IMR-90 (cell line): ENCODE measurements at regions not wholly inside any gene's neighbourhood (a gene's known extent, or its start where the extent isn't known, plus 50 kb on each side); places are given as distances from the start of the nearest gene placed in this dataset.

ENCODE experiments used
- BHLHE40 ChIP-seq: fragments of 150-350 bp; IDR thresholded peaks from 2 replicates; pipeline ENCODE4 v1.6.1; 2016; ENCODE audit warnings: mild to moderate bottlenecking, low read depth, low read length
- POLR2A ChIP-seq: IDR thresholded peaks from 2 replicates; pipeline ENCODE4 v1.6.1; 2012; ENCODE audit warnings: mild to moderate bottlenecking, low read depth, low read length
- RAD21 ChIP-seq: IDR thresholded peaks from 2 replicates; pipeline ENCODE4 v1.6.1; 2012; ENCODE audit warnings: low read length, improper control_type of control experiment
- RFX5 ChIP-seq: IDR thresholded peaks from 2 replicates; pipeline ENCODE4 v1.8.0; 2012; ENCODE audit warnings: low read depth, mild to moderate bottlenecking, low read length, moderate library complexity
- TF ChIP-seq, protein P1 (sequence below): conservative IDR thresholded peaks from 2 replicates; pipeline ENCODE4 v1.5.1; 2012; ENCODE audit warnings: mild to moderate bottlenecking, low read depth, low read length, improper control_type of control experiment

DNA sequence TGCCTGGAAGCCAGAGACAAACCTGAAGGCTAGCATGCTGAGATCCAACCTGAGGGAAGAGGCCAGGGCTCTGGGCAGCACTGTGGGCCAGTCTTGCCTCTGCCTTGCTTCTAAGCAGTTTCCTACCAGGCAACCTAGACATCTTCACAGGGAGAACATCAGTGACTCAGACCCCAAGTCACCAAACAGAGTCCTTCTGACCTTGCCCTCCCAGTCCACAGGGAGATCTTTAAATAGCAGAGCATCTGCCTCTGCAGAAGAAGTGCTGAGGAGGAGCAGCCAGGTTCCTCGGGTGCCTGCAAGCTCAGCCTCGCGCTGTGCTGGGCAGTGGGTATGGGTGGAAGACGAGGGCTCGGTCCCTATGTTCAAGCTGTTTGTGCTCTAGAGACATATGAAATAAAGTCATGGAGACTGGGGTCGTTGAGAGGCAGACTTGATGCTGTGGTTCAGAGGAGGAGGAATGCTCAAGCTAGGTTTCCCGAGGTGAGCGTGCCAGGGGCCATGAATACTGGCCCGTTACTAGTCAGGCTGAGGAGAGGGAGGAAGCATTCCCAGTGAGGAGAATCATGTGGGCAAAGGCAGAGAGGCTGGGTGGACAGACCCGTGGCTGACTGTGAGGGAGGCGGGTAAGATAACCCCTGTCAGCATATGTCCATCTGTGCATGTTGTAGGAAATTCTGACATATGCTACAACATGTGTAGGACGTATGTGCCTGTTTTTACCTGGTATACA is 66.5 kb downstream of the BOLA3 start:
- TF ChIP-seq POLR2A (no peak), BHLHE40 (no peak), RFX5 (no peak), RAD21 (no peak)
- TF ChIP-seq, protein P1, sequence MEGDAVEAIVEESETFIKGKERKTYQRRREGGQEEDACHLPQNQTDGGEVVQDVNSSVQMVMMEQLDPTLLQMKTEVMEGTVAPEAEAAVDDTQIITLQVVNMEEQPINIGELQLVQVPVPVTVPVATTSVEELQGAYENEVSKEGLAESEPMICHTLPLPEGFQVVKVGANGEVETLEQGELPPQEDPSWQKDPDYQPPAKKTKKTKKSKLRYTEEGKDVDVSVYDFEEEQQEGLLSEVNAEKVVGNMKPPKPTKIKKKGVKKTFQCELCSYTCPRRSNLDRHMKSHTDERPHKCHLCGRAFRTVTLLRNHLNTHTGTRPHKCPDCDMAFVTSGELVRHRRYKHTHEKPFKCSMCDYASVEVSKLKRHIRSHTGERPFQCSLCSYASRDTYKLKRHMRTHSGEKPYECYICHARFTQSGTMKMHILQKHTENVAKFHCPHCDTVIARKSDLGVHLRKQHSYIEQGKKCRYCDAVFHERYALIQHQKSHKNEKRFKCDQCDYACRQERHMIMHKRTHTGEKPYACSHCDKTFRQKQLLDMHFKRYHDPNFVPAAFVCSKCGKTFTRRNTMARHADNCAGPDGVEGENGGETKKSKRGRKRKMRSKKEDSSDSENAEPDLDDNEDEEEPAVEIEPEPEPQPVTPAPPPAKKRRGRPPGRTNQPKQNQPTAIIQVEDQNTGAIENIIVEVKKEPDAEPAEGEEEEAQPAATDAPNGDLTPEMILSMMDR, result no peak
